GM18909 (cell line): ENCODE measurements at regions not wholly inside any gene's neighbourhood (a gene's known extent, or its start where the extent isn't known, plus 50 kb on each side); places are given as distances from the start of the nearest gene placed in this dataset.
"Not testable (repeated sequence)": the region's sequence is repeated elsewhere in the genome, so short reads cannot be mapped to it uniquely, and the experiment has no call there.

Experiments used
- ATAC-seq: cut with Tn5 transposase; IDR thresholded peaks from one replicate; pipeline ENCODE4 v1.9.1; 2021; ENCODE audit warnings: mild to moderate bottlenecking; ENCODE audit not compliant: unreplicated experiment, poor library complexity

DNA sequence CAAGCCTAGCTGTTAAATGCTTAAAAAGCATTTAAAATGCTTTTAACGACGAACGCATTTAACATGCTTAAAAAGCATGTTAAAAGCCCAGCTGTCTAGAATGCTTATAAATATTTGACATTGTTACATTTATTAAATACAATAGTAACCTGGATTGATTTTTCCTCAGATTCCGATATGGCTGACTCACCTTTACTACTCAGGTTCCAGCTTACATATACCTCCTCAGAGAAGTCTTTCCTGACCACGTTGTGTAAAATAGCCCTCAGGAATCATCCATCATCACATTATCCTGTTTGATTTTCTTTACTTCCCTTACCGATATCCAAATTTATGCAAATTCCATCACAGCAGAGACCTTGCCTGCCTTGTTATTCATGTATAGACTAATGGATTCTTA, 51.4 kb downstream of the SLC41A2 start:
- no peak for ATAC-seq

DNA sequence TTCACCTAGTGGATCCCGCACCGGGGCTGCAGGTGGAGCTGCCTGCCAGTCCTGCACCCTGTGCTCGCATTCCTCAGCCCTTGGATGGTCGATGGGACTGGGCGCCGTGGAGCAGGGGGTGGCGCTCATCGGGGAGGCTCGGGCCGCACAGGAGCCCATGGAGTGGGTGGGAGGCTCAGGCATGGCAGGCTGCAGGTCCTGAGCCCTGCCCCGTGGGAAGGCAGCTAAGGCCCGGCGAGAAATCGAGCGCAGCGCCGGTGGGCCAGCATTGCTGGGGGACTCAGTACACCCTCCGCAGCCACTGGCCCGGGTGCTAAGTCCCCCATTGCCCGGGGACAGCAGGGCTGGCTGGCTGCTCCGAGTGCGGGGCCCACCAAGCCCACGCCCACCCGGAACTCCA, 52.6 kb downstream of the SLC41A2 start:
- ATAC-seq, result not testable (repeated sequence)

DNA sequence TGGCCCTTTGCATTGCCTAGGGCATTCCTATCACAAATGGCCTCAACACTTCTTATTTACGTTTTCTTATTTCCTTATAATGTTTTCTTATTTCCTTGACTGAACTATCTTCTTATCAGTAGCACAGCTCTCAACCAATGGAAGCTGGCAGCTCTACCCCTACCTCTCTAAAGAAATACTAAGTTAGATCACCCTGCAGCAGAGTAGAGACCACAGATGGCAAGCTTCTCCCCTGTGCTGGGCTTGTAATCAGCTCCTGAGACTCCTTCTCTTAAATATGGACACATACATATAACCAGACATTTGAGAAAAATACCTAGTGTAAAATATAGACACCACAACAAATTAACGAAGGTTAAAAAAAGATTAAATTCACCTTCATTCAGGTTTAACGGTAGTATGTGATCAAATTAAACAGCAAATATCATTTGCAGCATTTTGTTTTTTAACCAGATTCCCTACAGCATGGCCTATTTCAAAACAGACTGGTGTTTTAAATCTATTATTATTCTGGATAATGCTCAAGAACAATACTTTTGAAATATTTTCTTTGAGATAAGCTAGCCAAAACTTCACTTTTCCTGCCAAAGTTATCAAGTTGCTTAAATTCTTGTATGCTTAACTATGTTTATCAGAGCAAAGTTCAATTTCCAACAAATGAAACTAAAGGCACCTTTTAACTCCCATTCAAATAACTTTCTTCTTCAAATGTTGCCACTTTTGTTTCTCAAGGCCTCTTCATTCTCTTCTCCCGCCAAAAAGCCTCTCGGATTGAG, 54.3 kb downstream of the SLC41A2 start:
- ATAC-seq, result no peak

GRCh38 chr12:104902125-104902524, 56.0 kb downstream of the SLC41A2 start:
- ATAC-seq, result no peak

- no peak for ATAC-seq
Observed at GRCh38 chr12:104896710-104897109, 61.4 kb downstream of the SLC41A2 start.

DNA sequence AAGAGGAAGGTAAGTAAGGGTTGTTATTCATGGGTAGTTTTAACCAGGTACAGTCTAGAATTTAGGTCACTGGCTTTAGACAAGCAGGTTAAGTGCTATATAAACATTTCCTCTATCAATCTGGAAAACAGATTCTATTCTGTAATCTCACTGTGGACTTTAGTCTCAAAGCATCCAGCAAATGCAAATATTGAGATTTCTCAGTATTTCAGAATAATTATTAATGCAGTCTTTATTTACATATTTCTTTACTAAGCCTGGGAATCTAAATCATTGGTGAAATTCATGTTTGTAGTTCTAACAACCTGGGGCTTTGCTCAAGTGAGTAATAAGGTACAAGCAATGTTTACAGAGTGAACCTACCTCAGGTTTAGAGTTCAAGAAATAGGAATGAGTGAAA, 61.9 kb downstream of the SLC41A2 start:
- ATAC-seq, result no peak

- no peak for ATAC-seq
Observed at GRCh38 chr12:104895415-104895814, 62.7 kb downstream of the SLC41A2 start.

- peak; percentile 55 for ATAC-seq
Observed at GRCh38 chr12:104890476-104891096, 67.5 kb downstream of the SLC41A2 start.

DNA sequence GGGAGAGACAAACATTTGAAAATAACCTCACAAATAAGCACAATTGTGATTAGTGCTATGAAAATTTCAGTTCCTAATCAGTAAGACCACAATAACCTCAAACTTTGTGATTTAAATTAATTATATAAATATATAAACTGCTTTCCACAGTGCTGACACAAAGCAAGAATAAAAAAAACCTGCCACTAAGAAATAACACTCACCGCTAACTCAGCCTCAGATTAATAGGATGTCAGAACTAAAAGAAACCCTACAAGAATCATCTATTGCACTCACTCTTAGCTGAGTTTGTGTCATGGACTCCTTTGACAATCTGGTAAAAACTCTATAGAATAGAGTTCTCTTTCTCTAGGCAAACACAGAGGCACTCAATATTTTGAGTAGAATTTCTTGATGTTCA, 68.4 kb downstream of the SLC41A2 start:
- no peak for ATAC-seq

DNA sequence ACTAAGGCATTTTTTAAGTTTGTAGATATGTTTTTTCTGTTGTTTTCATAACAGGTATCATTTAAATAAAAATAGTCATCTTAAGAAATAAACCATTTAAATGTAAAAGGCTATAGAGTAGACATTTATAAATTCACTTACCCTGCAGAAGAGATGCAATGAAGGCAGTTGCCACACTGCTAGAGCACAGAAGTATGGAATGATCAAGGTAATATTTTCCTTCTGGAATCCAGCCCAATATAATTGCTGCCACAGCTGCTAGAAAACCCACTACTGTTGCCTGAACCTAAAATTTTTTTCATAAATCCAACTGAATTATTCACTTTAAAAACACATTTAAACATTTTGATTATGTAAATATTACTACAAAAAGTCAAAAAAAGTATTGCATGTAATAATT, 69.2 kb downstream of the SLC41A2 start:
- ATAC-seq, result no peak

DNA sequence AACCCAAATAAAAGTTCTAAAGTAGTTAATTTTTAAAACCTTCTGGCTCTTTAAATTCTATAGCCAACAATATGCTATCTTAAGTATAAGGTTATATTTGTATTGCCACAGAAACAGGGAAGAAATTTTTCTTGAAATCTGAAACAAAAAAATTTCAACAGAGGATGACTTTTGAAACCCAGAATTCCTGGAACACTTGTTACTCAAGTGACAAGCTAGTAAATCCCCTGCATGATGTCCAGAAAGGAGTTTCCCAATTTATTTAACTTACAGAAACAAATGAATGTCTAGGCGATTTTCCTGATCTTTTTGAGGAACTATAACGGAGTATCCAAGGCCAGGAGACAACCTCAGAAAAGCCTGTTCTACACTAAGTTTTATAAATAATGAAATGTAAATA, 69.6 kb downstream of the SLC41A2 start:
- ATAC-seq, result no peak

- ATAC-seq, result no peak
Observed at GRCh38 chr12:104887452-104887851, 70.6 kb downstream of the SLC41A2 start.

DNA sequence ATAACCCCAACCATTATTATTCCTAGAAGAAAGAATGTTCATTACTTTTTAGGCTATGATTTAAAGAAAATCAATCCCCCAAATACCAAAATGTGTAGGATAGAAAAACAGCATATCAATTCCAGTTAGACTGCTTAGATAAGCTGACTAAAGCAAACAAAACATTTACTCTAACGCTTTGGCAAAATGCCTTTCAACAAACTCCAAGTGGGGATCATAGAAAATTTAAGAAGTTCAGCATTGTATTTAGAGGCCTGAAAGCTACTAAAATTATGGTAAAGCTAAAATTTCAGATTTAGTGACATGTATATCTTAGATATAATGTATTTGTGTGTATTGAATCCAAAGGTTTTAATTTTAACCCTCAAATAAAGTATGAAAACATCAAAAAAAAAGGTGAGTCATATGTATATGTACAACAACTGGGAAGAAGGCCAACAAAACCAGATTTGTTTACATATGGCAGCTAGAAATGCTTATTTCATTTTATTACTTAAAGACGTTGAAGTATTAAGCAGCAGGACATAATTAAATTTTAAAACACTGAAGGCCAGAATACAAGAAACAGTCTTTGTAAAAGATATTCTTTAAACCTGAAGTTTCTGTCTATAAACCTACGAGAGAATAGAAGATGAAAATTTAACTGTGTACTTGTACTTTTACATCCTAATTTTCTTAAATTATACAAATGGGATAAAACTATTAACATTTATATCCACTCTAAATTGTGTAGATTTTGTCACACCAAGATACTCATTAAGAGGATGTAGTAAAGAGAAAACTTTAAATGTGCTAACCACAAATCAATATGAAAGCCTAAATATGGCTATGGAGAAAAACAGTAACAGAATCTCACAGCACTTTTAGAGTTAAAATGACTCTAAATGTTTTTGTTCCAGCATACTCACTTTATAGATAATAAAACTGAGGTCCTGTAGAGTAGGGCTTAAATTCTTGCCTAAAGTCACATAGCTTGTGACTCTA, 71.4 kb downstream of the SLC41A2 start:
- ATAC-seq, result no peak

DNA sequence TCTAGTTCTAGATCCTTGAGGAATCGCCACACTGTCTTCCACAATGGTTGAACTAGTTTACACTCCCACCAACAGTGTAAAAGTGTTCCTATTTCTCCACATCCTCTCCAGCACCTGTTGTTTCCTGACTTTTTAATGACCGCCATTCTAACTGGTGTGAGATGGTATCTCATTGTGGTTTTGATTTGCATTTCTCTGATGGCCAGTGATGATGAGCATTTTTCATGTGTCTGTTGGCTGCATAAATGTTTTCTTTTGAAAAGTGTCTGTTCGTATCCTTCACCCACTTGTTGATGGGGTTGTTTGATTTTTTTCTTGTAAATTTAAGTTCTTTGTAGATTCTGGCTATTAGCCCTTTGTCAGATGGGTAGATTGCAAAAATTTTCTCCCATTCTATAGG, 79.2 kb downstream of the SLC41A2 start:
- ATAC-seq, result not testable (repeated sequence)

DNA sequence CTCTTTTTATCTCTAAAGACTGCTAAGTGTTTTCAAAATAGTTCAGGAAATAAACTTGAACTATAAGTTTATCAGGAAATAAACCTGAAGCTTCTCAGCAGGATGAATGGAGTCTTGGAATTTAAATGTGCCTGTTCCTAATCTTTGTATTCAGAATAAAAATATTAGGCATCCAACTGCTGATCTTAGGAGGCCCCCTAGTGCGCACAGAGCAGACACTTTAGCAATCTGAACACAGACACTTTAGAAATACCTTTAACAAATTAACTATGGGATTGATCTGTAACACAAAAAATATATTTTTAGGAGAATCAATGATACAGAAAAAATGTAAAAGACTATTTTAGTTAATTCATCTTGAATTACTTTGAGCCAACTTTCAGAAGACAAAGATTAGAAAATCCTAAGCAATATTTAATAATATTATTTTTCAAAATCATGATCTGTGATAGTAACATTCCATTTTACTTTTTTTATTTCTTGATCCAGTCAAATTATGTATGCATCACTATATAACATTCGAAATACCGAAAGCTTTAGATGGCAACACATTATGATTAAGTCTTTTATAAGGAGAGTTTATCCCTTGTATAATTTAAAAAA, 80.9 kb downstream of the SLC41A2 start:
- ATAC-seq, result no peak

DNA sequence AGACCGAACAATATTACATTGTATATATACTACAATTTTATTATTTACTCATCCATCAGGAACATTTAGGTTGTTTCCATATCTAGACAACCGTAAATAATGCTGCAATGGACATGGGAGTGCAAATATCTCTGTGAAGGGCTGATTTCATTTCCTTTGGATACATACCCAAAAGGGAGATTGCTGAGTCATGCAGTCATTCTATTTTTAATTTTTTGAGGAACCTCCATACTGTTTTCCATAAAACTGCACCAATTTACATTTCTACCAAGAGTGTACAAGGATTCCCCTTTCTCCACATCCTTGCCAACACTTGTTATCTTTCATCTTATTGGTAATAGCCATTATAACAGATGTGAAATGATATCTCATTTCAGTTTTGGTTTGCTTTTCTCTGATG, 84.7 kb downstream of the SLC41A2 start:
- ATAC-seq, result no peak

GRCh38 chr12:104870797-104871196, 87.3 kb downstream of the SLC41A2 start:
- no peak for ATAC-seq

DNA sequence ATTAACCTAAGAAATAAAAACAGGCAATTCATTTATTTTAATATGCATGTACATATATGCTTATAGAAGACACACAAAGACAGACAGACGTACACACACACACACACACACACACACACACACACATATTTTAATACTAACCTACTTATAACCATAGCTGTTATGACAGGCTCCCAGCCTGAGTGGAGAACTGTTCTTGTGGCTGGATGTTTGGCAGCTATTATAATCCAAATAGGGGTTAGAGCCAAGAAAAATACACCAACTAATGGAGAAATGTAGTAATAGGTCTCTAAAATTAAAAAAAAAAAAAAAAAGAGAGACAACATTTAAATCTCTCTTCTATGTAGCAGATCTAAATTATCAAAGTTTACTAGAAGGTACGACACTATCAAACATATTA, 91.8 kb downstream of the SLC41A2 start:
- ATAC-seq, result no peak

GRCh38 chr12:104865080-104865479, 93.0 kb downstream of the SLC41A2 start:
- ATAC-seq, result peak; percentile 64

- ATAC-seq, result no peak
Observed at GRCh38 chr12:104864668-104865067, 93.4 kb downstream of the SLC41A2 start.
